ENCODE measurements at regions not wholly inside any gene's neighbourhood (a gene's known extent, or its start where the extent isn't known, plus 50 kb on each side); places are given as distances from the start of the nearest gene placed in this dataset.

DNA sequence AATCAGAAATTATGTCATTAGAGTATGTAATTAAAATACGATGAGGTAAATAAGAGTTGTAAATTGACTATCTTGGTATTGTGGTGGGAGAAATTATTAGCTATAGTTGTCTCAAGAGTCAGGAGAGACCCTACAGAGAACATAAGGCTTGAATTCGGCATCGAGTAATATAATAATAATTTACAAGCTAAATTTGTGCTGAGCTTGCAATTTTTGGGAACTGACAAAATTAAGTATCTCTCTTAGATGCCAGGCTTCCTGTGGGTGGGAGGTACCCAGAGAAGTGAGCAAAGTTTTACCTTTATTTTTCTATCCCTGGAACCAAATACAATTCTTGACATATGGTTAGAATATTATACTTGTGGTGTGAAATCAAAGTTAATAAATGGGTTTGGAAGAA, 1637.0 kb downstream of the EFNB2 start:
- DNase-seq (ENCODE audit: low read depth in 1 of 2, low spot score in 1 of 2): no peak
- H3K4me3 ChIP-seq: no peak overlapping the region
- no peak overlapping the region for H3K27ac ChIP-seq
- no peaks in the 10 kb centered on the region for H3K27me3 ChIP-seq
- no peaks in the 10 kb centered on the region for H3K36me3 ChIP-seq
- peaks cover 6% of the 10 kb centered on the region for H3K4me1 ChIP-seq (ENCODE audit: low read depth)
- TF ChIP-seq, protein P1, sequence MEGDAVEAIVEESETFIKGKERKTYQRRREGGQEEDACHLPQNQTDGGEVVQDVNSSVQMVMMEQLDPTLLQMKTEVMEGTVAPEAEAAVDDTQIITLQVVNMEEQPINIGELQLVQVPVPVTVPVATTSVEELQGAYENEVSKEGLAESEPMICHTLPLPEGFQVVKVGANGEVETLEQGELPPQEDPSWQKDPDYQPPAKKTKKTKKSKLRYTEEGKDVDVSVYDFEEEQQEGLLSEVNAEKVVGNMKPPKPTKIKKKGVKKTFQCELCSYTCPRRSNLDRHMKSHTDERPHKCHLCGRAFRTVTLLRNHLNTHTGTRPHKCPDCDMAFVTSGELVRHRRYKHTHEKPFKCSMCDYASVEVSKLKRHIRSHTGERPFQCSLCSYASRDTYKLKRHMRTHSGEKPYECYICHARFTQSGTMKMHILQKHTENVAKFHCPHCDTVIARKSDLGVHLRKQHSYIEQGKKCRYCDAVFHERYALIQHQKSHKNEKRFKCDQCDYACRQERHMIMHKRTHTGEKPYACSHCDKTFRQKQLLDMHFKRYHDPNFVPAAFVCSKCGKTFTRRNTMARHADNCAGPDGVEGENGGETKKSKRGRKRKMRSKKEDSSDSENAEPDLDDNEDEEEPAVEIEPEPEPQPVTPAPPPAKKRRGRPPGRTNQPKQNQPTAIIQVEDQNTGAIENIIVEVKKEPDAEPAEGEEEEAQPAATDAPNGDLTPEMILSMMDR (IDR thresholded peaks at IDR 0.05; ENCODE audit: low read depth, low read length): no peak
- H3K9me3 ChIP-seq (ENCODE audit: low read depth): no peaks in the 10 kb centered on the region

DNA sequence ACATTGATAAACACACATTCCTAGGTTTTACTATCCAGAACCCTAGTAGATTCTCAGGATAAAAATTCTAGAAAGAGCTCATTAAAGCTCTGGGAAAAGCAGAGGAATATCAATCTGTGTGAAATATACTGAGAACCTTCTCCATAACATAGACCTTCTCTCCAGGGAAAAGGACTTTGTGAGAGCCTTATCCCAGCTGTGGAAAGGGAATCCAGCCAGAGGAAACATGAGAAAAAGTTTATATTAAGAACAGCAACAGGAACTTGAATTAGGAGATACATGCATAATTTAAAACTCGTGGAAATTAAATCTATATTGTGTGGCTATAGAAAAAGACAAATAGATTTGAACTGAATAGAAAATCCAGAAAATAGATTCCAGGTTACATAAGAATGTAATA, 1639.9 kb downstream of the EFNB2 start:
- H3K27ac ChIP-seq: no peak overlapping the region
- H3K9me3 ChIP-seq (ENCODE audit: low read depth): no peaks in the 10 kb centered on the region
- no peak overlapping the region for H3K4me3 ChIP-seq
- no peaks in the 10 kb centered on the region for H3K4me1 ChIP-seq (ENCODE audit: low read depth)
- DNase-seq (ENCODE audit: low read depth in 1 of 2, low spot score in 1 of 2): no peak
- H3K36me3 ChIP-seq: no peaks in the 10 kb centered on the region
- no peaks in the 10 kb centered on the region for H3K27me3 ChIP-seq
- TF ChIP-seq, protein P1 (IDR thresholded peaks at IDR 0.05; ENCODE audit: low read depth, low read length): no peak

- no peaks in the 10 kb centered on the region for H3K9me3 ChIP-seq (ENCODE audit: low read depth)
- no peak for DNase-seq (ENCODE audit: low read depth in 1 of 2, low spot score in 1 of 2)
- H3K4me1 ChIP-seq (ENCODE audit: low read depth): no peaks in the 10 kb centered on the region
- H3K36me3 ChIP-seq: no peaks in the 10 kb centered on the region
- no peak overlapping the region for H3K4me3 ChIP-seq
- no peak overlapping the region for H3K27ac ChIP-seq
- H3K27me3 ChIP-seq: no peaks in the 10 kb centered on the region
- TF ChIP-seq, protein P1 (IDR thresholded peaks at IDR 0.05; ENCODE audit: low read depth, low read length): no peak
Observed at GRCh38 chr13:104875038-104875754, 1660.3 kb downstream of the EFNB2 start.

DNA sequence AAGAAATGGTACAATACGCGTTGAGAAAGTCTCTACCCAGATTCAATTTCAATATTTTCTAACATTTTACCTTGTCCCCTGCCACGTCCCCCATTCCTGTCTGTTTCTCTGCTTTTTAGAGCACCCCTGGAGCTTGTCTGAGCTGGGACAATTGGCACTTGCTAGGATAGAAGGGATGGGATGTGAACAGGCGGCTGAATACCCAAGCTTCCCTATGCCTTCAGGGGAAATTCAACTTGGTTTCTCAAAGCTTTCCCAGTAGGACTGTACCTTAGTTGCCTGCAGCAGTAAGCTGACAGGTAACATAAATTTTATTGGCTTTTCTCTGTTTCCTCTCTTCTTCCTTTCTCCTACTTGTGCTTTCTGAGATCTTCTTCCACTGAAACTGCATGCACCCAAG, 1663.3 kb downstream of the EFNB2 start:
- peaks cover 3% of the 10 kb centered on the region for H3K4me1 ChIP-seq (ENCODE audit: low read depth)
- H3K36me3 ChIP-seq: no peaks in the 10 kb centered on the region
- no peak for DNase-seq (ENCODE audit: low read depth in 1 of 2, low spot score in 1 of 2)
- H3K9me3 ChIP-seq (ENCODE audit: low read depth): no peaks in the 10 kb centered on the region
- TF ChIP-seq, protein P1 (IDR thresholded peaks at IDR 0.05; ENCODE audit: low read depth, low read length): no peak
- no peak overlapping the region for H3K27ac ChIP-seq
- H3K27me3 ChIP-seq: no peaks in the 10 kb centered on the region
- H3K4me3 ChIP-seq: no peak overlapping the region

DNA sequence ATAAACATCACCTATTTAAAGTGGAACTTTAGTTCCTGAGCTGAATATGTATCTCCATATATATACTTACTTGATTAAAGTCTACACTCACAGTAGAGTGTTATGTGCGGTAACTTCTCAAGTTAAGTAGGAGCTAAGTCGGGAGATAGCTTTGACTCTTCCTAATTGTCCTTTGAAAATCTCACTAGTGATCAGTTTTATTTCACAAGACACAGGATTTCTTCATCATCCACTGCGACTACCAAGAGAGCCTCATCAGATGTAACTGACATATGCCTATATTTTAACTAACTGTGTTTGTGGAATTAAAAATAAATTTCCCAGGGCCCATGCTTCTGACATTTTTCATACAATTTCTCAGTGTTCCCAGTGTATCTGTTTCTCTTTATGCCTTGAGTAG, 1664.0 kb downstream of the EFNB2 start:
- TF ChIP-seq, protein P1 (IDR thresholded peaks at IDR 0.05; ENCODE audit: low read depth, low read length): no peak
- Histone ChIP-seq H3K27ac (no peak overlapping the region), H3K9me3 (ENCODE audit: low read depth) (no peaks in the 10 kb centered on the region), H3K4me1 (ENCODE audit: low read depth) (peaks cover 3% of the 10 kb centered on the region), H3K4me3 (no peak overlapping the region), H3K27me3 (no peaks in the 10 kb centered on the region), H3K36me3 (no peaks in the 10 kb centered on the region)
- DNase-seq (ENCODE audit: low read depth in 1 of 2, low spot score in 1 of 2): no peak

Measured in cardiac muscle cell (in vitro differentiated cells and primary cell).